HG02571 (cell line): ENCODE measurements at regions not wholly inside any gene's neighbourhood (a gene's known extent, or its start where the extent isn't known, plus 50 kb on each side); places are given as distances from the start of the nearest gene placed in this dataset.

ENCODE experiments used
- ATAC-seq: cut with Tn5 transposase; IDR thresholded peaks from one replicate; pipeline ENCODE4 v1.9.1; 2021; ENCODE audit warnings: mild to moderate bottlenecking, moderate library complexity; ENCODE audit not compliant: unreplicated experiment

DNA sequence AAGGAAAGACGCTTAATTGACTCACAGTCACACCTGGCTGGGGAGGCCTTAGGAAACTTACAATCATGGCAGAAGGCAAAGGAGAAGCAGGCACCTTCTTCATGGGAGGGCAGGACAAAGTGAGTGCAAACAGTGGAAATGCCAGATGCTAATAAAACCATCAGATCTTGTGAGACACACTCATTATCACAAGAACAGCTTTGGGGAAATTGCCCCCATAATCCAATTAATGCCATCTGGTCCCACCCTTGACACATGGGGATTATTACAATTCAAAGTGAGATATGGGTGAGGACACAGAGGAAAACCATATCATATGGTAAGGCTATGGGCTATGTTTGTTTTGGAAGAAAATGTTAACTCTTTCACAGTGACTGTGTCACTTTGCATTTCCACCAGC is 1272.5 kb upstream of the CELF2 start:
- ATAC-seq, result no peak

DNA sequence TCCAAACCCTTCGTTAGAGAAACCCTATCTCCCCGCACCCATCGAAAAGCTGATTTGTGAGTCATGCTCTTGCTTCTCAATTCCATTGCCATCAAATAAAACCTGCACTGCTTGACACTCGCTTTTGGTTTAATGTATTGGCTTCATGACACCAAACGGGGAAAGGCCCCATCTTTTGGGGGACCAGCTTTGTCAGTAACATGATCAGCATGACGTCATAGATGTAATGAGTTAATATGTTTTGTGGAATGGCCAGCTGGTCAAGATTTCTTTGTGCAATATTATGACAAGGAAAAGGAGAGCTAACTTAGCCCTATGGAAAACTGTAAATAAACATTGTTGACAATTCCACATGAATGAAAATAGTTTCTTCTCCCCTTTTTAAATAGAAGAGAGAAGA is 1260.5 kb upstream of the CELF2 start:
- ATAC-seq, result no peak

DNA sequence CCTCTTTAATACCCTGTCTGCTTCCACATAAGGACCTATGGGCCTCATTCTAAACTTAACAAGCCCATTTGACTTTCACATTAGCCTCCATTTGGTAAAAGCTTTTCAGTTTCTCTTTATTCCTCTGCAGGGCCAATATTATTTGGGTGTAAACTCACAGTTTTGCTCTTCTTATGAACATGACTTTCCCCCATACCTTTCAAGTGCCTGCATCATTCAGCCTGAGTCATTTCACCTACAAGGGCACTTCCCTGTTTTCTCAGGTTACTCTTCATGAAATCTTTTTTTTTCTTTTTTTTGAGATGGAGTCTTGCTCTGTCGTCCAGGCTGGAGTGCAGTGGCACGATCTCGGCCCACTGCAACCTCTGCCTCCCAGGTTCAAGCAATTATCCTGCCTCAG is 1258.1 kb upstream of the CELF2 start:
- ATAC-seq, result no peak

DNA sequence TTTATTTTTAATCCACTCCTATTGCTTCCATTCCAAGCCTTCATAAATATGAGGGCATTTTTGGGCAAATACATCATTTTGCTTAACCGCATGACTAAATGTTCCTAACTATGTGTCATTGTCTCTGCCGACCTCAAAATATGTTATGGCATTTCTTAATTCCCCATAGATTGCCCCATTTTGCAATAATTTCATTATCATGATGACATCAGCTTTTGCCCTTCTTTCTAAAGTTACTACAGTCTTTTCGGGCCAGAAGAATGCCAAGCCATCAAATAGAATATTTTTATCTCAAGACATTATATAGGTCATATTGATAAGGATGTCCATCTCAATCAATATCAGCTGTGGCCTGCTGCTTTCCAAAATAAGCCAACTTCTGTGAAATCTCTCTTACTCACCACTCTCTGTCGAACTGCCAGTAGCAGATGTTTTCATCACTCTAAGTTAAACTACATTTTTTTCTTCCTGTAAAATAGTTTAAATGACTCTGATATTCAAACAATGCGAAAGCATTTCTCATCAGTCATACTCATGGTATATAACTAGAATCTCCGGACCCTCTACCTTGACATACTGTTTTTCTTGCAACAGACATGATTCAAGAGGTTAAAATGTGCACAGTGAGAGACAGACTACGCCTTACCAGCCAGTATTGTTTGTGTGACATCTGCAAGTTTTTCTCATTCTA is 1254.6 kb upstream of the CELF2 start:
- ATAC-seq, result no peak

DNA sequence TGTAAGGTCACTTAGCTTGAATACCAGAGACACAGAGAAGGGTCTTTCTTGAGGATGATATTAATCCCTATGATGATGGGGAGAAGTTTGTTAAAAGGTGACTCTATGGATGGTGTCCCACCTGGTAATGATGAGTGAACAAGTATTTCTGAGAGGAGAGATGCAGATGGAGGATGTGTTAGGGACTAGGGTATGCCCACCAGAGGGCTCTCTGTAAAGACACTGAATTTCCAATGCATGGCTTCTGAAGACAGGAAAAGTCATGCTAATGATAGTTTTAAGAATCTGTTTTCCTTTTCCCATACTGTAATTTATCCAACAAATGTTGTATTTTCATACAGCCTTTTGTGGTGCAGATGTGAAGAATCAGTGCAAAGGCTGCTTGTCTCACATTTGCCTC is 1250.9 kb upstream of the CELF2 start:
- no peak for ATAC-seq

DNA sequence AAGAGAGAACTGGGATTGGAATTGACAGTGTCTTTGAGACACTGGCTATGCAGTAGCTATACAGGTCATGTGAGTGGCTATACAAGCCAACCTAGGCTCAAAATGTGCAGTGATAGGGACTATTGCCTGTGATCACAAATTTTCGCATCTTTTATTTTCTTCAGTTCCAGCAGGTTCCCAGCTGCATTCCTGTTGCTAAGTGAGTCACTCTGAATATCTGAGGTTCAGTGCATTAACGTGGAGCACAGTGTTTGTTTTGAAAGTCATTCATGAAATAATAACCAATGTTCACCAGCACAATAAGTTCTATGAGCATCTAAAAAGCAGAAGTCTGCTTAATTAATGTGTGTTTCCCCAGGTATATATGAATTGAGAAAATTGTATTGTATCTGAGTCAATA is 1236.0 kb upstream of the CELF2 start:
- no peak for ATAC-seq

DNA sequence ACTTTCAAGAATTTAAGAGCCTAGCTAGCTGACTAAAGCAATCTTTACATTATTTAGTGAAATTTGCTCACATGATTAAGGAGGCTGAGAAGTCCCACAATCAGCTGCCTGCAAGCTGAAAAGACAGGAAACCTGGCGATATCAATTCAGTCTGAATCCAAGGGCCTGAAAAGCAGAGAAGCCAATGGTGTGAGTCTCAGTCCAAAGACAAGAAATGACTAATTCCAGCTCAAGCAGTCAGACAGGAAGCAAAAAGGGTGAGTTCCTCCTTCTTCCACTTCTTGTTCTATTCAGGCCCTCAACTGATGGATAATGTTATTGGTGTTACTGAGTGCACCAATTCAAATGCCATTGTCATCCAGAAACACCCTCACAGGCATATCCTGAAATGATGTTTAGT is 1231.6 kb upstream of the CELF2 start:
- ATAC-seq, result no peak

DNA sequence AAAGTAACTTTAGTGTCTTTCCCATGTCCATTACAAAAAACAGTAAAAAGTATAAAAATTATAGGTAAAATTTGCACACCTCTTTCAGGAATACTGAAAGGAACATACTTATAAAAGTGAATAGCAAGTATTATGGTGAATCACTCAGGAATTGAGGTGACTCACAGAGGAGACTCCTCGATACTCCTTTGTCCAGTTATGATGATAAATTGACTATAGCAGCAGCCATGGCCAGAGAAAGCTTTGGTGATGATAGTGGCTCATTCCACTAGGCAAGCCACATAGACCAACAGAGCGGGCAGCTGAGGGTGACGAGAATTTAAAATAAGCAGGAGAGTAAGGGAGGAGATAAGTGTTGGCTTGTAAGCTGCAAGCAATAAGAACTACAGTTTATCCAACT is 1231.1 kb upstream of the CELF2 start:
- ATAC-seq, result no peak

DNA sequence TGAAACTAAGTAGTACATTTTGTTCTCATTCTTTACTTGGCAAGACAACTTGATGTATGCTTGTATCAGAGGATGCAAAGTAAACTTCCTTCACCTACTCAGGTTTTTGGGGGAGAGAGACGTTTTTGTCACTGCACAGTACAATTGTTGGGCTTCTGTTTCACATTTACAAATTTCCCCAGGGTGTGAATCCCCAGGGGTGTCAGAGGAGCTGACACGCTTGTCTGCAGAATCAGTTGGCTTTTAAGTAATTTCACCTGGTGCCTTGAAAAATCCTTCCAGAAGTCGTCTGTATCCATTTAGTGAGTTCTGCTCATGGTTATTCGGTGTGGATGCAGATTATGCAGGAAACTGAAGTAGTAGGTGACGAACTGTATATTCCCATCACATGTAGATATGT is 1227.7 kb upstream of the CELF2 start:
- no peak for ATAC-seq

DNA sequence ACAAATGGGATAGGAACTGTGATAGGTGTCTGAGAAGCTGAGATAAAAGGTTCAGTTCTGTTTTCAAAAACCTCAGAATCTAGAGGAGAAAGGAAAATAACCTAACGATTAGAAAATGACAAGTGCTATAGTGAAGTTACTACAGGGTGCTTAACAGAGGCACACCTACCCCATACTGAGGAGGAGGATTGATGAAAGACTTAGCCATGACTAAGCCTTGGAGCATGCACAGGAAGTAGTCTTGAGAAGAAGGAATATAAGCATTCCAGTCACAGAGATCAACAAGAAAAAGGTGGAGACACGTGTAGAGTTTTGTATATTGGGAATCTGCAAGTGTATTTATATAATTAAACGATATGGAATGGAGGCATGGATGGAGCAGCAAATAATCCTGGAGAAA is 1225.5 kb upstream of the CELF2 start:
- ATAC-seq, result no peak

DNA sequence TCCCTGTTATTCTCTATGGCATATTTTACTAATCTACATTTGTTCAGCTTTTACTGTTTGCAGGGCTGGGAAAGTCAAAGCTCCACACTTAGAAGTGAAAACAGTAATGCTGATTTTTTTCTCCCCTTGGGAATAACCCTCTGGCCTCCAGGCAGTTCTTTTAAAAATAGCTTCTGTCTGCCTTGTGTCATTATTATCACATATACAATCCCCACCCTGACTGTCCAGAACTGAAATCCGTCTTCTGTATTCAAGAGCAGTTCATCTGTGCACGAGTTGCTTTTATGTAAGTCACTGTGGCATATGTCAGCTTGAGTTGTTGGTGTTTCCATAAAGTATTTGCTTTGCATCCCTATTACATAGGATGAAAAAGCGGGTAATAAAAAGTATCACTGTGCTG is 1221.1 kb upstream of the CELF2 start:
- ATAC-seq, result no peak

DNA sequence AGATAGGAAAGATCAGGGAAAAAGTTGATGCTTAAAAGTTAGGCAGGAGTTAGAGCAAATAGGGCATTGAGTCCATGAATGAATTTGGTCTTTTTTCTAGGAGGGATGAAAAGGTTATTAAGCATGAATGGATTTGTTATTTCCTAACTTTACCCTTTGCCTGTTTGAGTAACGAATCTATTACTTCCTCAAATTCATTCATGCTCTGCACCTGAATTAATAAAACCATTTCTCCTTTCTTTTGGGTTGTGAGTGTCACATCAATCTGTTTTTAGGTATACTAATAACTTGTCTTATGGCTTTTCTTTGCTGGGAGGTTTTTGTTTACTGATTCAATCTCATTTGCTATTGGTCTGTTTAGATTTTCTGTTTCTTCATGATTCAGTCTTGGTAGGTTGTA is 1217.7 kb upstream of the CELF2 start:
- no peak for ATAC-seq

DNA sequence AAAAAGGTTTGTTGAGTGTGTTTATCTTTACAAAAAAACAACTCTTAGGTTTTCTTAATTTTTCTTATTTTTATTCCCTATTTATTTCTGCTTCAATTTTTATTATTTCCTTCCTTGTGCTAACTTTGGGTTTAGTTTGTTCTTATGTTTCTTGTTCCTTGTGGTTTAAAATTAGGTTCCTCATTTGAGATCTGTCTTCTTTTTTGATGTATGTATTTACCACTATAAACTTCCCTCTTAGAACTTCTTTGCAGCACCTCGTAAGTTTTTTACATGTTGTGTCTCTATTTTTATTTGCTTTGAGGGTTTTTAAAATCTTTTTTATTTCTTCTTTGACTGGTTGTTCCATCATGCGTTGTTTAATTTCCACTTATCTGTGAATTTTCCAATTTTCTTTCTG is 1217.1 kb upstream of the CELF2 start:
- ATAC-seq, result no peak

DNA sequence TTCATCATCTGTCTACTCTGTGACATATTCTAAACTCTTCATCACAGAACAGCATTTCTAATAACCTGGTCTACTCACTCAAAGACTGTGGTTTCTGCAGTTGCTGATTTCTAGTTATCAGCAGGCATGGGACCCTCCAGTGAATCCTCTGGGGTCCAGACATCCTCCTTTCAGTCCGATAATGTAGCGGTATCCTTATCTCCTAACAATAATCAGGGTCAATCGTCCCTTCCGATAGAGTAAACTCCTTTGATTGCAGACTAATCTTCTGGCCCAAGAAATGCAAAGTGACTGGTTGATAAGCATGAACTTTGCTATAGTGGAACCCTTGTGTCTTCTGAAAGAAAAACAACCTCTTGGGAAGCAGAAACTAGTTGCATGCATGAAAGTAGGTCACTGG is 1209.8 kb upstream of the CELF2 start:
- ATAC-seq, result no peak

DNA sequence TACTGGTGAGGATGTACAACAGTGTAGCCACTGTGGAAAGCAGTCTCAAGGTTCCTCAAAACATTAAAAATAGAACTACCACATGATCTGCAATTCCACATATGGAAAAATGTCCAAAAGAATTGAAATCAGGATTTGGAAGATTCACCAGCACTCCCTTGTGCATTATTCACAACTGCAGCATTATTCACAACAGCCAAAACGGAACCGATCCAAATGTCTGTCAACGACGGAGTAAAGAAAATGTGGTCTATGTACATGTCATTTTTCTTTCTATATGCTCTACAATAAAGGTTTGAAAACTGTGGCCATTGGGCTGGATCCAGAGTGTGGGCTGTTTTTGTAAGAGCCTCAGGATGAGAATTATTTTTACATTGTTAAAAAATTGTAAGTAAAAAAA is 1206.1 kb upstream of the CELF2 start:
- ATAC-seq, result no peak

DNA sequence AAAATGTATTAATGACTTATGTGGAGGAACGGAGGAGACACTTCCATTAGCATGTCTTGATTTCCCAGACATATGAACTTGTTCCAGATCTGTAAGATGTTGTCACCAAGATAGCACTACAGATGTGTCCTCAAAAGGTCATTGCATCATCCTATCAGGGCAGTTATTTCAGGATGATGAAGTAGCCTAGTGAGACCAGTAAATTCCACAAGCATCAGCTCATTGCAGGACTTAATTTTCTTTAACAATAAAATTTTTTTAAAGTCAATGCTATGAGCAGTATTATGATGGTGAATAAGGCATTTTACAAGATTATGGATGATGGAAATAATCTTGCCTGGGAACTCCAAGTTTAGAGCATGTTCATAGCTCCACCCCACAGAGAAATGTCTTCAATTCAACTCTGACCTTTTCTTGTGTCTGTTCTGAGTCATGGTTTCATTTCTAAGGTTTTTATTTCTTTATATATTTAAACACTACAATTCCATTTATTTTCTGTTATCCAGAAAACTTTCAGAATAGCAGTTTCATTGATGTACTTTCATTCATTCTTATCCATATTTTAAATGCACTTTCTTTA is 1203.3 kb upstream of the CELF2 start:
- no peak for ATAC-seq

DNA sequence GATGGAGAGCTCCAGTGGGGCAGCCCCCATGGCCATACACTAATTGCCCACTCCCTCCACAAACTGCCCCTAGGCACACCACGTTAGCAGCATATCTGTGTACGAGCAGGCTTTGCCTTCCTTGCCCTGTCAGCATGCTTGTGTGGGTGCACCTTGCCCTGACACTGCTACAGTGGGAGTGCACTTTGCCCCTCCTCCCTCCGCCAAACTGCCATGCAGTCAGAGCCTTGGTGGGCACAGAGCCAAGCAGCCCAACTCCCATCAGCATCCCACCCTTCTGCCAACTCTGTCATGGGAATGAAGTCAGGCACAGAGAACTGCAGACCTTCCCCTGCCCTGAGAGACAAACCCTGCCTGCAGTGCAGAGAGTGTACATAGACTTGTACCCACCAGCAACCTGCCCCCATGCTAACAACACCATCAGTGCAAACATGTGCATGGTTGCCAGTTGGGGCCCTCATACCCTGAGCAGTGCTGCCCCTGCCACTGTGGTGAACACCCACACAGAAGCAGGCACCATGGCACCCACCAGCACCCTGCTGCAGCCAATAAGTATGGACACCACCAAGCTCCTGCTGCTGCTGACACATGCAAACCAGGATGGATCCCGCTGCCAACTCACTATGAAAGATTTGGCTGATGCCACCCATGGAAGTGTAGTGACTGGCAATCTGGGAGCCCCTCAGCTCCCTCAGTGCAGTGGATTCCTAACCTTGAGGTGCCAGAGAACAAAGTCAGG is 1197.7 kb upstream of the CELF2 start:
- no peak for ATAC-seq

DNA sequence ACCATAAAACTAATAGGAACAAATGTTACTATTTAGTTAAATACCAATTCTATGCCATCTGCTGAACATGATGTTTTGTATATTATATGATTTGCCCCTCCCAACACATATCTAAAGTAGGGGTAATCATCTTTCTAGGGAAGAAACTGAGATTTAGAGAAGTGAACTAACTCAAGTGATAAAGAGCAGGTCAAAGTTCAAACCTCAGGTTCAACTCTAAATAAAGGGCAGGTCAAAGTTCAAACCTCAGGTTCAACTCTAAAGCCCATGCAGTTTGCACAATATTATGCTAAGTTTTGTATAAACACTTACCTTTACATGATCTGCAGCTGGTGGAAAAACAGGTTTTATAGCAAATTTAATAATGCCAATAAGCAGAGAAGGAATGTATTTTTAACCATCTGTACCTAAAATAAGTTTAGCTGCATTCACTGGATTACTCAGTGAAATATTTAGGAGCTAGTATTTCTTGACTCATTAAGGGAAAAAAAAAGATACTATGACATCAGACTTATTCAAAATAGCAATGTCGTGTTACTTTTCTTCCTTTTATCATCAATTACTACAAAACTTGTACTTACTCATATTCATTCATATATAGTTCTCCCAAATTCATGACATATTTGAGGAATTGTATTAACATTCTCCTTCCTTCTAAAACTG is 1194.3 kb upstream of the CELF2 start:
- no peak for ATAC-seq

DNA sequence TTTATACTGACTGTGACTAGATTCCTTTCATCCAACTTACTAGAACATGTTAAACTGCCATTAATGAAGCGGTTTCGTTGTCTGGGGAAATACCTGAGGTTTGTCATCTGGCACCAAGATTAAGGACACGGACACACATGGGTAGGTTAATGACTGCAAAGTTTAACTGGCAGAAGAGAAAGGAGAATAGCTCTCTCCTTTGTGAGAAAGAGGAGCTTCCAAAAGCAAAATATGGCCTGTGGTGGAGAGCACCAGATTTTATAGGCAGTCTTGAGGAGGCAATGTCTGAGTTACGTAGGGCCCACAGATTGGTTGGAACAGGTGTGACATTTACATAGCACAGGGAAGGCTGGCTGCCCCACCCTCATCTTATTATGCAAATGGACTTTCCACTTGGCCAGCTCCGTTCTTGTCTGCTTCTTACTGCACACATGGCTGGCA is 1193.0 kb upstream of the CELF2 start:
- ATAC-seq, result no peak

DNA sequence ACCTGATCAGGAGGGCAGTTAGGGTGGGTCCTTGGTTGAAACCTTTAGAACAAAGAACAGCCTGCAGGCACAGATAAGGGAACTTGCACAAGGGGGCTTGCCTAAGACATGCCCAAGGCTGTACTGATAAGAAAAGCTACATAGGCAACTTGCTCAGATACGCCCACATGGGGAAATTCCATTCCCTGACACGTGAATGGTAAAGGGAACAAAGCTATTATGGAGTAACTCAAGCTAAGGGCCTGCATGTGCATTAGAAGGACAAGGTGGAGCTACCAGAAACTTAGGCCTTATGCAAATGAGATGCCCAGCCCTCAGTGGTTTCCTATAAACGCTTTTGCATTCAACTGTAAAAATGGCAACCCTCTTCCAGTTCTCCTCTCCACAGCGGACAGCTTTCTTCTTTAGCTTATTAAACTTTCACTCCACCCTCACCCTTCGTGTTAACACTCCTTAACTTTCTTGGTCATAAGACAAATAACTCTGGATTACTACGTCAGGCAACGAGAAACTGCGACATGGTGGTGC is 1192.1 kb upstream of the CELF2 start:
- ATAC-seq, result no peak

DNA sequence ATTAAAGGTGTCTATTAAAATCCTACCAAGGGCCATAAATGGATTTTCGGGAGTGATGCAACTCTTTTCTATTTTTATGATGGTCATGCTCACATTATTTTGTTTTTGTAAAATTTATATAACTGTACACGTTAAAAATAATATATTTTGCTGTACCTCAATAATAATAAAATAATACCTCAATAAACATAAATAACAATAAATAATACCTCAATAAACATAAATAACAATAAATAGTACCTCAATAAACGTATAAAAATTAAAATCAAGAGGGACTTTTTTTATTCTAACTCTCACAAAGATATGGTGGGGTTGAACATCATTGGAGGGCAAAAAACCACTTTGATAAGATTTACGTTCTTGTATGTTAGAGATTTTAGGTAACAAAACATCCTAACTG is 1189.6 kb upstream of the CELF2 start:
- ATAC-seq, result no peak

DNA sequence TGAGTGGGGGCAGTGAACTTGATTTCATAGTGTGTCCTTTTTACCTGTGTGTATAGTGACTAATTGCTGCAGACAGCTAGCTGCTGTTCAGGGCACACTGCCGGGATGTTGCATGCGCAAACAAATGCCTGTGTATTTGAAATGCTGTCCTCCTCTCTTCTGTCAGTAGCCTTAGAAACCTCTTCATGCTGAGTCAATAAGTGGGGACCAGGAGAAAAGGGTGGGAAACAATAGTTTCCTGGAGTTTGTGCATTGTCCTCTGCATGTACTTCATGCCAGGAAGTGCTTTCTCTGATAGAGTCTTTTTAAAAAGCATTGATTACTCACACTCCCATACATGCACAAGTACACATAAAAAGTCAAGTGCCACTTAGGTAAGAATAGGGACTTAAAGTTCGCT is 1183.7 kb upstream of the CELF2 start:
- ATAC-seq, result no peak
